Fibroblast of villous mesenchyme (primary cell): ENCODE measurements at regions not wholly inside any gene's neighbourhood (a gene's known extent, or its start where the extent isn't known, plus 50 kb on each side); places are given as distances from the start of the nearest gene placed in this dataset.

ENCODE experiments used
- DNase-seq: peaks from one replicate; pipeline ENCODE4 v3.0.0-alpha.2; 2010; ENCODE audit warnings: low read depth
- H3K4me3 ChIP-seq: 2 replicates; pipeline ENCODE4 v1.5.1; 2011; ENCODE audit warnings: low read depth, mild to moderate bottlenecking, low read length
- CTCF ChIP-seq: IDR thresholded peaks from 2 replicates; pipeline ENCODE4 v1.5.1; 2012; ENCODE audit warnings: low read depth, mild to moderate bottlenecking, low read length; ENCODE audit not compliant: insufficient read depth

GRCh38 chr6:166677941-166678340 is 50.9 kb upstream of the RPS6KA2 start:
- H3K4me3 ChIP-seq = no peak overlapping the region
- no peak for DNase-seq
- no peak for TF ChIP-seq CTCF
